Smooth muscle cell (in vitro differentiated cells): ENCODE measurements at regions not wholly inside any gene's neighbourhood (a gene's known extent, or its start where the extent isn't known, plus 50 kb on each side); places are given as distances from the start of the nearest gene placed in this dataset.

Experiments used
- DNase-seq: peaks from one replicate; lab custom pipeline; 2025; ENCODE audit not compliant: unreplicated experiment; lab: John Stamatoyannopoulos, UW
- H2AFZ ChIP-seq: fragments of 200-600 bp; sonication (generic); 2 replicates; pipeline ENCODE4 v1.6.0; 2016; ENCODE audit warnings: antibody characterized with exemption, low read depth, mild to moderate bottlenecking
- H3F3A ChIP-seq: fragments of 200-600 bp; sonication (generic); 2 replicates; pipeline ENCODE4 v1.6.0; 2017; ENCODE audit warnings: antibody characterized with exemption, low read depth
- H3K27ac ChIP-seq: fragments of 200-600 bp; sonication (generic); 2 replicates; pipeline ENCODE4 v1.5.1; 2016; ENCODE audit warnings: low read depth, mild to moderate bottlenecking
- H3K27me3 ChIP-seq: fragments of 200-600 bp; sonication (generic); 2 replicates; pipeline ENCODE4 v1.6.1; 2016; ENCODE audit warnings: low read depth, mild to moderate bottlenecking
- H3K36me3 ChIP-seq: fragments of 200-600 bp; sonication (generic); 2 replicates; pipeline ENCODE4 v1.5.1; 2016; ENCODE audit warnings: low read depth
- H3K4me1 ChIP-seq: fragments of 200-600 bp; sonication (generic); 2 replicates; pipeline ENCODE4 v1.5.1; 2016; ENCODE audit warnings: low read depth
- H3K4me2 ChIP-seq: fragments of 200-600 bp; sonication (generic); 2 replicates; pipeline ENCODE4 v1.6.0; 2016; ENCODE audit warnings: mild to moderate bottlenecking
- H3K4me3 ChIP-seq: fragments of 200-600 bp; sonication (generic); 2 replicates; pipeline ENCODE4 v1.5.1; 2016; ENCODE audit warnings: mild to moderate bottlenecking
- H3K79me2 ChIP-seq: fragments of 200-600 bp; sonication (generic); 2 replicates; pipeline ENCODE4 v1.6.0; 2016; ENCODE audit warnings: low read depth, mild to moderate bottlenecking
- H3K9ac ChIP-seq: fragments of 200-600 bp; sonication (generic); 2 replicates; pipeline ENCODE4 v1.6.0; 2016; ENCODE audit warnings: low read depth
- H3K9me3 ChIP-seq: fragments of 200-600 bp; sonication (generic); replicated peaks from 2 replicates; pipeline ENCODE4 v1.5.1; 2016; ENCODE audit warnings: low read depth
- H4K20me1 ChIP-seq: fragments of 200-600 bp; sonication (generic); 2 replicates; pipeline ENCODE4 v1.6.0; 2016; ENCODE audit warnings: low read depth
- CTCF ChIP-seq: fragments of 200-600 bp; sonication (generic); IDR thresholded peaks from 2 replicates; pipeline ENCODE4 v1.5.1; 2017; ENCODE audit warnings: borderline replicate concordance, mild to moderate bottlenecking, antibody characterized with exemption; ENCODE audit not compliant: insufficient read depth, poor library complexity, severe bottlenecking
- WGBS: methylation state at CpG from one replicate; pipeline ENCODE4 v1.1.7; 2016; ENCODE audit warnings: low lambda C conversion rate; 5-methylcytosine and 5-hydroxymethylcytosine counted together

- no peak for DNase-seq
- Histone ChIP-seq H3K27ac (no peak overlapping the region), H3K4me2 (no peak overlapping the region), H4K20me1 (no peaks in the 10 kb centered on the region), H3F3A (no peaks in the 10 kb centered on the region), H3K79me2 (no peaks in the 10 kb centered on the region), H3K36me3 (no peaks in the 10 kb centered on the region), H3K9ac (no peak overlapping the region), H3K9me3 (no peaks in the 10 kb centered on the region), H3K4me1 (no peaks in the 10 kb centered on the region), H3K4me3 (no peak overlapping the region), H3K27me3 (no peaks in the 10 kb centered on the region), H2AFZ (no peak overlapping the region)
- TF ChIP-seq CTCF: no peak
- 81% methylated on average over 6 of the region's 6 CpGs for WGBS
These were observed 192.4 kb downstream of the RBM46 start for GRCh38 chr4:154973244-154974035.

- Histone ChIP-seq H3K27me3 (no peaks in the 10 kb centered on the region), H3K9me3 (no peaks in the 10 kb centered on the region), H3K36me3 (no peaks in the 10 kb centered on the region), H3K27ac (no peak overlapping the region), H3K4me3 (no peak overlapping the region), H2AFZ (no peak overlapping the region), H4K20me1 (no peaks in the 10 kb centered on the region), H3K4me2 (no peak overlapping the region), H3K4me1 (no peaks in the 10 kb centered on the region), H3K79me2 (no peaks in the 10 kb centered on the region), H3F3A (no peaks in the 10 kb centered on the region), H3K9ac (no peak overlapping the region)
- no peak for DNase-seq
- 87% methylated on average over 6 of the region's 6 CpGs for WGBS
- TF ChIP-seq CTCF: no peak
These were observed 196.2 kb downstream of the RBM46 start for GRCh38 chr4:154977228-154977627.

- H3K4me2 ChIP-seq: no peak overlapping the region
- H4K20me1 ChIP-seq: no peaks in the 10 kb centered on the region
- no peak overlapping the region for H3K27ac ChIP-seq
- no peak for DNase-seq
- peak; percentile 68 for TF ChIP-seq CTCF
- WGBS: 25% methylated on average over 10 of the region's 10 CpGs
- H3K9me3 ChIP-seq: no peaks in the 10 kb centered on the region
- no peaks in the 10 kb centered on the region for H3K4me1 ChIP-seq
- H3K27me3 ChIP-seq: peaks cover 4% of the 10 kb centered on the region
- no peak overlapping the region for H2AFZ ChIP-seq
- H3K79me2 ChIP-seq: no peaks in the 10 kb centered on the region
- H3K4me3 ChIP-seq: no peak overlapping the region
- H3F3A ChIP-seq: no peaks in the 10 kb centered on the region
- H3K9ac ChIP-seq: no peak overlapping the region
- no peaks in the 10 kb centered on the region for H3K36me3 ChIP-seq
These were observed 201.3 kb downstream of the RBM46 start for GRCh38 chr4:154982187-154983047.
